ENCODE measurements at regions not wholly inside any gene's neighbourhood (a gene's known extent, or its start where the extent isn't known, plus 50 kb on each side); places are given as distances from the start of the nearest gene placed in this dataset.

- Histone ChIP-seq H3K27ac (ENCODE audit: low read depth, low read length) (no peak overlapping the region), H3K4me1 (ENCODE audit: control insufficient read depth, low read length) (no peaks in the 10 kb centered on the region), H3K4me2 (ENCODE audit: low read length) (no peak overlapping the region), H3K27me3 (ENCODE audit: control insufficient read depth, low read length) (no peaks in the 10 kb centered on the region), H3K4me3 (ENCODE audit: low read length) (no peak overlapping the region), H3F3A (ENCODE audit: control insufficient read depth, insufficient read depth) (no peaks in the 10 kb centered on the region), H4K20me1 (ENCODE audit: control insufficient read depth, insufficient read depth, low read depth, low read length) (no peaks in the 10 kb centered on the region), H3K9me2 (replicated peaks; ENCODE audit: control insufficient read depth, low read length) (no peaks in the 10 kb centered on the region), H3K36me3 (ENCODE audit: control insufficient read depth, low read length) (no peaks in the 10 kb centered on the region), H3K79me2 (ENCODE audit: control insufficient read depth, low read length) (no peaks in the 10 kb centered on the region), H3K9me3 (ENCODE audit: control insufficient read depth, insufficient read depth, low read length) (no peaks in the 10 kb centered on the region)
- no peak for TF ChIP-seq CTCF (IDR thresholded peaks at IDR 0.05; ENCODE audit: low read depth, low read length, poor library complexity, severe bottlenecking)
- TF ChIP-seq EZH2phosphoT487 (IDR thresholded peaks at IDR 0.05; ENCODE audit: borderline replicate concordance, low read length), result no peak
Measured at GRCh38 chr3:28081533-28081947, 159.9 kb upstream of the CMC1 start.

DNA sequence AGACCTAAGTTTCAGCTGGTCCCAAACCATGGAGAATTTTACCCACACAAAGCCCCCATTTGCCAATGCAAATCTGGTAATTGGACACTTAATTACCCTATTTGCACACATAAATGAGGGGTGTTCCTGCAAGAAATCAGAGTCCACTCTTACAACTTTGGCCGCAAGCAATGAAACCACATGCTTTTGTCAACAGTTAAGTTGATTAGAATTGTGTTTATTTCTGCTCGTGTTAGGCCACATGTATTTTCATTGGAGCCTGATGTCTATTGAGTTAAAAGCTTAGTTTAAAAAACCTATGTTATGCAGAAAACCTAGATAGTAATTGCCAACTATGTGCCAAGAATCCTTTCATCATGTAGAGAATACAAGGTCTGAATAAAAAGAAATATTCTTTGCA, 153.8 kb upstream of the CMC1 start:
- H3K79me2 ChIP-seq (ENCODE audit: control insufficient read depth, low read length), result no peaks in the 10 kb centered on the region
- H3K4me1 ChIP-seq (ENCODE audit: control insufficient read depth, low read length), result no peaks in the 10 kb centered on the region
- no peaks in the 10 kb centered on the region for H4K20me1 ChIP-seq (ENCODE audit: control insufficient read depth, insufficient read depth, low read depth, low read length)
- TF ChIP-seq EZH2phosphoT487 (IDR thresholded peaks at IDR 0.05; ENCODE audit: borderline replicate concordance, low read length), result no peak
- TF ChIP-seq CTCF (IDR thresholded peaks at IDR 0.05; ENCODE audit: low read depth, low read length, poor library complexity, severe bottlenecking), result no peak
- H3K27ac ChIP-seq (ENCODE audit: low read depth, low read length), result no peak overlapping the region
- H3K9me2 ChIP-seq (replicated peaks; ENCODE audit: control insufficient read depth, low read length), result no peaks in the 10 kb centered on the region
- H3K4me3 ChIP-seq (ENCODE audit: low read length), result no peak overlapping the region
- H3F3A ChIP-seq (ENCODE audit: control insufficient read depth, insufficient read depth), result no peaks in the 10 kb centered on the region
- H3K4me2 ChIP-seq (ENCODE audit: low read length), result no peak overlapping the region
- H3K36me3 ChIP-seq (ENCODE audit: control insufficient read depth, low read length), result no peaks in the 10 kb centered on the region
- H3K27me3 ChIP-seq (ENCODE audit: control insufficient read depth, low read length), result no peaks in the 10 kb centered on the region
- no peaks in the 10 kb centered on the region for H3K9me3 ChIP-seq (ENCODE audit: control insufficient read depth, insufficient read depth, low read length)

DNA sequence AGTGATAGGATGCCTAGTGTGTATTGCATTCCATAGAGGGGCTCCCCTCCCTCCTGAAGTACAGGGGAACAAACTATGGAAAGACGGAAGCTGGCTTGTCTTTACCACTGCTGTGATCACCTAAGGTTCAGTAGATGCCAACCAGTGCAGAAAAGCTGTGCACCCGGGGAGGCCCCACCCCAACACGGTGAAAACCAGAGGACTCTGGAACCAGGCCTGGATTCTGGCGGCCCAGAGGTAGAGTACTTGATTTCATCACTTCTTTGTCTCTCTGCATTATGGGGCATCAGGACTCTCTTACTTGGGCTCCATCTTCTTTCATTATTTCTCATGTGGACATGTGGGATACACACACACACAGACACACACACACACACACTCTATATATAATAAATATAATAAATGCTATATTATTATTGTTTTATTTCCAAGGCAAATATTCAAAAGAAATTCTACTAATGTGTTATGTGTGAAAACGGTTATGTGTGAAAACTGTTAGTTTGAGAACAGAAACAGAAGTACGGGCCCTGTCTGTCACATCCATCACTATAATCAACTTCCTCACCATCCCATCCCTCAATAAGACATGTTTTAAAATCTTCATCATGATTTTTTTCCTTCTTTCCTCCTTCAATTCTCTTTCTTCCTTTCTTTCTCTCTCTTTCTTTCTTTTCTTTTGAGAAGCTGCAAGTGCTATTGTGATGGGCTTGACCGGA, 152.4 kb upstream of the CMC1 start:
- no peaks in the 10 kb centered on the region for H3K9me2 ChIP-seq (replicated peaks; ENCODE audit: control insufficient read depth, low read length)
- no peaks in the 10 kb centered on the region for H3K9me3 ChIP-seq (ENCODE audit: control insufficient read depth, insufficient read depth, low read length)
- TF ChIP-seq EZH2phosphoT487 (IDR thresholded peaks at IDR 0.05; ENCODE audit: borderline replicate concordance, low read length), result no peak
- no peak for TF ChIP-seq CTCF (IDR thresholded peaks at IDR 0.05; ENCODE audit: low read depth, low read length, poor library complexity, severe bottlenecking)
- H3K27ac ChIP-seq (ENCODE audit: low read depth, low read length), result no peak overlapping the region
- H3K27me3 ChIP-seq (ENCODE audit: control insufficient read depth, low read length), result no peaks in the 10 kb centered on the region
- no peaks in the 10 kb centered on the region for H3K79me2 ChIP-seq (ENCODE audit: control insufficient read depth, low read length)
- no peak overlapping the region for H3K4me2 ChIP-seq (ENCODE audit: low read length)
- no peaks in the 10 kb centered on the region for H3K4me1 ChIP-seq (ENCODE audit: control insufficient read depth, low read length)
- no peak overlapping the region for H3K4me3 ChIP-seq (ENCODE audit: low read length)
- no peaks in the 10 kb centered on the region for H3K36me3 ChIP-seq (ENCODE audit: control insufficient read depth, low read length)
- no peaks in the 10 kb centered on the region for H3F3A ChIP-seq (ENCODE audit: control insufficient read depth, insufficient read depth)
- no peaks in the 10 kb centered on the region for H4K20me1 ChIP-seq (ENCODE audit: control insufficient read depth, insufficient read depth, low read depth, low read length)

Data from DOHH2 (cell line).